Stimulated activated CD4-positive, alpha-beta T cell treated with anti-CD3 and anti-CD28 coated beads, Interleukin-1b, Interleukin-23, amount 100 ng/mL, for 24 hours (primary cell): ENCODE measurements at regions not wholly inside any gene's neighbourhood (a gene's known extent, or its start where the extent isn't known, plus 50 kb on each side); places are given as distances from the start of the nearest gene placed in this dataset.

Experiments
- DNase-seq, 4 experiments: peaks; one replicate each; pipeline ENCODE4 v3.0.0-alpha.2; 2020; ENCODE audit warnings: low read depth in 4 of 4, low spot score in 1 of 4

GRCh38 chr16:6940968-6941367 lies 391.7 kb upstream of the RBFOX1 start:
- no peak for DNase-seq

GRCh38 chr16:6937641-6938040 lies 395.0 kb upstream of the RBFOX1 start:
- DNase-seq: no peak

DNA sequence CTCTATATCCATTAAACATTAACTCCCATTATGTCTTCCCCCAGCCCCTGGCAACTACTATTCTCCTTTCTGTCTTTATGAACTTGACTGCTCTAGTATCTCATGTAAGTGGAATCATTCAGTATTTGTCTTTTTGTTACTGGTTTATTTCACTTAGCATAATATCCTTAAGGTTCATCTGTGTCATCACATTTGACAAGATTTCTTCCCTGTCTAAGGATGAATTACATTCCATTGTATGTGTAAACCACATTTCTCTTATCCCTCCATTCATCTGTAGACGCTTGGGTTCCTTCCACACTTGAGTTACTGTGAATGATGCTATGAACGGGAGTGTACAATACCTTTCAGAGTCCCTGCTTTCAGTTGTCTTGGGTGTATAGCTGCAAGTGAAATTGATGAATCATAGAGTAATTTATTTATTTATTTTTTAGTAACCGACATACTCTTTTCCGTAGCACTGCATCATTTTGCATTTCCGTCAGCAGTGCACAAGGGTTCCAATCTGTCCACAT lies 399.7 kb upstream of the RBFOX1 start:
- no peak for DNase-seq

- DNase-seq: no peak
These were observed 402.8 kb upstream of the RBFOX1 start for GRCh38 chr16:6929868-6930267.

GRCh38 chr16:6926762-6927161 lies 405.9 kb upstream of the RBFOX1 start:
- no peak for DNase-seq

DNA sequence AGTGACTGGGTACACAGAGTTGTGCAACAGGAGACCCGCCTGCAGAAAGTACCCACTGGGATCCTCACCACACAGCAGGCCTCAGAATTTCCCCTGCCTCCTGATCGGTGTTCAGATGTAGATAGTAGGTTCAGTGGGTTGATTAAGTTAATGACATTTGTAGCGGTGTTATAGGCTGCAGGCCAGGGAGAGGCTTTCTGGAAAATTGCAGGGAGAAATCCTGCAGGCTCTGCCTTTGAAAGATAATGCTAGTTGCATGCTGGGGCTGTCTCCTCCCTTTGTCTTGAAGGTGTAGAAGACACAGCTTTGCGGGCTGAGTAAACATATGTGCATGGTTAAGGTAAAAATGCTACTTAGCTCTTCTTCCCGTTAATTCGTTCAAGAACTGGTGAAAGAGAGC lies 406.3 kb upstream of the RBFOX1 start:
- DNase-seq: no peak

- DNase-seq: no peak
These were observed 414.0 kb upstream of the RBFOX1 start for GRCh38 chr16:6918646-6919045.

- no peak for DNase-seq
These were observed 415.7 kb upstream of the RBFOX1 start for GRCh38 chr16:6916946-6917345.

DNA sequence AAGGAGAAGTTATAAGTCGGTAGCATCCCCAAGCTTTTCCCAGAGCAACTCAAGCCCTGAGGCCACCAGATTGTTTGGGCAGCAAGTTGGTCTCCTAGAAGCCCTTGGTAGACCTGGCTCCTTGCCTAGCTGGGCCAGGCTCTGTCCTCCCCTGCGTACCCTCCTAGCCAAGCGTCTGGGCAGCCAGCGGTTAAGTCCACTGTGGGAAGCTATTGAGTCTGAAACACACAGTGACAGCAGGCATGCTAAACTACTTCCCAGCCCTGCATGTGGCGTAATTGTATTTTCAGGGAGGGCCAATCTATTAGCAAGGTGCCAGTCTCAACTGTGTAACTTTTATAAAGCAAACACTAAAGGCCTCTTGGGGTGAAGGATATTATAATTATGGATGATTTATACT lies 419.1 kb upstream of the RBFOX1 start:
- no peak for DNase-seq

DNA sequence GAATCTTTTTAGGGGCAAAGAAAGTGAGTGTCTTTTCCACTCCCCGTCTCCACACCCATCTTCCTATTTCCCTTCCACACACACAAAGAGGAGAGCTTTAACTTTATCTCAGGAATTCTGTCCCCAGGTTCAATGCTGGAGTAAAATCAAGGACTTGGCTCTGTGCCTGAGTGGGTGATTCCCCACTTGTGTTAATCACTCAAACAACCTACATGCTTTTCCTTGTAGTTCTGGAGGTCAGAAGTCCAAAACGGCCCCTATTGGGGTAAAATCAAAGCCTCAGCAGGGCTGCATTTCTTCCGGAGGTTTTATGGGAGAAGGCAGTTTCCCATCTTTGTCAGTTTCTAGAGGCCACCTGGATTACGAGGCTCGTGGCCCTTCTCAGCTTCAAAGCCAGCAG lies 422.3 kb upstream of the RBFOX1 start:
- no peak for DNase-seq

DNA sequence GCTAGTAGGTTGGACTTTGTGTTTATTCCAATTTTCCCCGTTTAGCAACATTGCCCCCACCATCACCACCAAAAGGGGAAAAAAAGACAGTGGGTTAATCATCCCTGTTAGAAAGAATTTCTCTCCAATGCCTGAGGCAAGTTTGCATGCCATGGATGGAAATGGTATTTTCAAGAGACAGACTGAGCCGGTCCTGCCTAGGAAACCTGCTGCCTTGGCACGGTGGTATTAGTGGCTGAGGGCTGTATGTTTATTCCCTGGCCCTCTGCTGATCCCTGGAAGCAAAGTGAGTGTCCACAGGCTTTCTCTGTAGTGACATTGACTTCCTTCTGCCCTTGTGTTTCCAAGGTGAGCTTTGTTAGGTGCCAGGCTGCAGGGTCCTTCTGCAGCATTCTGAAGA lies 427.0 kb upstream of the RBFOX1 start:
- no peak for DNase-seq

- DNase-seq: no peak
These were observed 429.0 kb upstream of the RBFOX1 start for GRCh38 chr16:6903671-6904070.

DNA sequence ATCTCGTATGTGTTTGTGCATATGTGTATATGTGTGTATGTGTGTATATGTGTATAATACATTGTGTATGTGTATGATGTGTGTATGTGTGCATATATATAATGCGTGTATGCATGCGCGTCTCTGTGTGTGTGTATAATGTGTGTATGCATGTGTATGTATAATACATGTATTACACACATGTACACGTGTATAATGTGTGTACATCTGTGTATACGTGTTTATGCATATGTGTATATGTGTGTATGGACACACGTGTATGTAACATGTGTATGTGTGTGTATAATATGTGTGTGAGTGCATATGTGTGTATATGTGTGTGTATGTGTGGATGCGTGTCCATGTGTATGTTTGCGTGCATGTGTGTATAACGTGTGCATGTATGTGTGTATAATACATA lies 433.7 kb upstream of the RBFOX1 start:
- DNase-seq: no peak

DNA sequence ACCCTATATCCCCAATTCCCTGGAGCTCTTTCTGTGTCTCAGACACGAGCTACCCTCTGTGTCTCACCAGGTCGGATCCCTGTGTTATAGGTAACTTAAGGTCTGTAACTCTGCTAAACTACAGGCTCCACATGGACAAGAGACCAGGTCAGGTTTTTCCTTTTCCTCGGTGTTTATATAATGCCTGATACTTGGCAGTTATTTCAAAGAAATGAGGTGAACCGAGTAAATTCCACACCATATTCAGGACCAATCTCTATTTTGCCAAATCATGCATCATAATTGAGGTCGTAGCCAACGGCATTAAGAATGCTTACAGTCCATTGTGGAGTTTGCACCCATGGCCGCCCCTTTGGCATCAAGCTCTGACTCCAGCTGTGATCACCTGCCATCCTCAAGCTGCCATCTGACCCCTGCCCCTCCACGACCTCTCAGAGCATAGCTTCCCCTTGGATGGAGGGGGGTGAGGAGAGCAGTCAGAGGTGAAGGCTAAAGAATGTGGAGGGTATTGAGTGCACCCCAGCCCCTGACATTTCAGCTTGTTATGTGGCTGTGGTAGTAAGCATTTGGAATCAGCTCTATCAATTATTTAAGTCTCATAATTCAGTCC lies 434.7 kb upstream of the RBFOX1 start:
- DNase-seq: no peak

GRCh38 chr16:6892966-6893365 lies 439.7 kb upstream of the RBFOX1 start:
- DNase-seq: no peak

- no peak for DNase-seq
These were observed 441.1 kb upstream of the RBFOX1 start for GRCh38 chr16:6891496-6891895.

DNA sequence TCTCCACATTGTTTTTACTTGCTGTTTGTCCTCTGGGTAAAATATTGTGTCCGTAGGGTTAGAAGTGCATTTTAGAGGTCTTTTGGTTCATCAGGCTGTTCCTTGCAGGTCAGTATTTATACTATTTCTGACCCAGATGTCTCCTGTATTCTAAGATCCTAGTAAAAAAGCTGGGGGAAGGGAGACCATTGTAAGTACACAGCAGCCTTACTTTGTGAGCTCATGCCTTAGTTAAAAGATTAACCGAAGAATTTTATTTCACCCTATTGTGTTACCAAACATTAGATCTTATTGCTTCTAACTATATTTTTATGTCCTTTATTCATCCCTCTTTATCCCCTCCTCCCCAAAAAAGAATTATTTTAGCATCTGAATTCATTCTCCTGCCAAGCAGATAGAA lies 444.1 kb upstream of the RBFOX1 start:
- DNase-seq: no peak

- no peak for DNase-seq
These were observed 448.6 kb upstream of the RBFOX1 start for GRCh38 chr16:6884002-6884401.

GRCh38 chr16:6880263-6880662 lies 452.4 kb upstream of the RBFOX1 start:
- no peak for DNase-seq

DNA sequence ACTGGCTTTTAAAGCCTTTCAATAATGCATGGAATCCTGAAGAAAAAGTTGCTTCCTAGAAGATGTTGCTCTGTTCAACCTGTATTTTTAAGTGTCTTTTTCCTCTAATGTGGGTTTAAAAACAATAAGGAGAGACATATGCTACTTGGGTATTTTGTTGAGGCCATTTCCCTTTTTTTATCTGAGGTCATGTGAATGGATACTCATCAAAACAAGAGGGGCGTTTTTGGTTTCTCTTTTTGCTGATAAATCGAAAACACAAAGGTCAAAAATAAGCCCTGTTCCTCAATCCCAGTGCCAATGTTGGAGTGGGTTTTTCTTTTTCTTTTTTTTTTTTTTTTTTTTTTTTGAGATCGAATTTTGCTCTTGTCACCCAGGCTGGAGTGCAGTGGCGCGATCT lies 468.0 kb upstream of the RBFOX1 start:
- DNase-seq: no peak

DNA sequence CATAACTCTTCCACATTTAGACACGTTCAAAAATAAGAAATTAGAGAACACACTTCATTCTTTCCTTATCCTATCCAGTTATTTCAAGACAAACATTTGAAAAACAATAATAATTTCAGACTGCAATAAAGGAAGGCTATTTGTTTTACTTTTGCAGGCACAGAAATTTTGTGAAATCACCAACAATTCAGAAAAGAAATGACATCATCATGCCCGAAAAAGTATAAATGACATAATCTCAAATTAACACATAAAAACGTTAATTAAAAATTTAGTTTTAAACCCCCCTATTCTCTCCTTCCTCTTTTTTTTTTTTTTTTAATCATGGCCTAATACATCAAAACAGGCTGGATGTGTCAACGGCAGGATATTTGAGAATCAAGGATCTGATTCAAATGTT lies 468.4 kb upstream of the RBFOX1 start:
- no peak for DNase-seq

GRCh38 chr16:6863135-6863534 lies 469.5 kb upstream of the RBFOX1 start:
- no peak for DNase-seq

GRCh38 chr16:6861815-6862477 lies 470.7 kb upstream of the RBFOX1 start:
- DNase-seq: no peak
